H9 (cell line): ENCODE measurements at regions not wholly inside any gene's neighbourhood (a gene's known extent, or its start where the extent isn't known, plus 50 kb on each side); places are given as distances from the start of the nearest gene placed in this dataset.

ENCODE experiments used
- DNase-seq: peaks from one replicate; pipeline ENCODE4 v3.0.0-alpha.2; 2017
- H2AFZ ChIP-seq: one replicate; pipeline ENCODE4 v1.6.1; 2013; ENCODE audit warnings: mild to moderate bottlenecking, low read length, control low read depth, moderate library complexity
- H2AK5ac ChIP-seq: 2 replicates; pipeline ENCODE4 v1.6.1; 2013; ENCODE audit warnings: low read length, control low read depth, mixed read lengths; ENCODE audit not compliant: insufficient read length
- H2BK120ac ChIP-seq: one replicate; pipeline ENCODE4 v1.6.1; 2013; ENCODE audit warnings: low read depth, mild to moderate bottlenecking, low read length, control low read depth, inconsistent platforms; ENCODE audit not compliant: poor library complexity, severe bottlenecking
- H2BK12ac ChIP-seq: 2 replicates; pipeline ENCODE4 v1.6.1; 2013; ENCODE audit warnings: low read length, control low read depth, mixed read lengths, low read depth; ENCODE audit not compliant: insufficient read length
- H2BK15ac ChIP-seq: 2 replicates; pipeline ENCODE4 v1.6.1; 2013; ENCODE audit warnings: low read depth, low read length, control low read depth
- H2BK20ac ChIP-seq: one replicate; pipeline ENCODE4 v1.6.1; 2013; ENCODE audit warnings: low read depth, mild to moderate bottlenecking, low read length, control low read depth, inconsistent platforms; ENCODE audit not compliant: poor library complexity, severe bottlenecking
- H2BK5ac ChIP-seq: 2 replicates; pipeline ENCODE4 v1.6.1; 2013; ENCODE audit warnings: low read length, control low read depth, mixed read lengths; ENCODE audit not compliant: insufficient read length
- H3K14ac ChIP-seq: 2 replicates; pipeline ENCODE4 v1.6.1; 2013; ENCODE audit warnings: low read length, control low read depth; ENCODE audit not compliant: insufficient read depth
- H3K18ac ChIP-seq: 2 replicates; pipeline ENCODE4 v1.6.1; 2013; ENCODE audit warnings: low read depth, mild to moderate bottlenecking, mixed read lengths, low read length, control low read depth; ENCODE audit not compliant: insufficient read length
- H3K23ac ChIP-seq: 2 replicates; pipeline ENCODE4 v1.6.1; 2013; ENCODE audit warnings: low read length, control low read depth, mixed read lengths, low read depth; ENCODE audit not compliant: insufficient read length
- H3K23me2 ChIP-seq: 2 replicates; pipeline ENCODE4 v1.6.1; 2013; ENCODE audit warnings: low read depth, mild to moderate bottlenecking, mixed read lengths, low read length, control low read depth; ENCODE audit not compliant: insufficient read length, poor library complexity, severe bottlenecking
- H3K27ac ChIP-seq: 2 replicates; pipeline ENCODE4 v1.5.1; 2013; ENCODE audit warnings: low read length, control low read depth, mixed read lengths, low read depth; ENCODE audit not compliant: insufficient read length
- H3K27me3 ChIP-seq: 2 replicates; pipeline ENCODE4 v1.6.1; 2013; ENCODE audit warnings: low read length, control low read depth, inconsistent platforms; ENCODE audit not compliant: insufficient read depth
- H3K4ac ChIP-seq: 2 replicates; pipeline ENCODE4 v1.6.1; 2013; ENCODE audit warnings: low read depth, mild to moderate bottlenecking, control low read depth, inconsistent platforms, low read length, moderate library complexity
- H3K4me1 ChIP-seq: 2 replicates; pipeline ENCODE4 v1.6.1; 2013; ENCODE audit warnings: low read length, control low read depth, inconsistent platforms; ENCODE audit not compliant: insufficient read depth
- H3K4me2 ChIP-seq: 2 replicates; pipeline ENCODE4 v1.6.1; 2013; ENCODE audit warnings: low read length, control low read depth, mixed read lengths; ENCODE audit not compliant: insufficient read length, insufficient read depth
- H3K56ac ChIP-seq: 2 replicates; pipeline ENCODE4 v1.6.1; 2013; ENCODE audit warnings: low read depth, mild to moderate bottlenecking, mixed read lengths, low read length, control low read depth; ENCODE audit not compliant: insufficient read length
- H3K79me1 ChIP-seq: 2 replicates; pipeline ENCODE4 v1.6.1; 2013; ENCODE audit warnings: low read depth, mild to moderate bottlenecking, moderate library complexity, low read length, control low read depth, inconsistent platforms; ENCODE audit not compliant: insufficient read depth, poor library complexity, severe bottlenecking
- H3K79me2 ChIP-seq: 2 replicates; pipeline ENCODE4 v1.6.1; 2013; ENCODE audit warnings: low read length, control low read depth, inconsistent platforms; ENCODE audit not compliant: insufficient read depth
- H3K9ac ChIP-seq: 2 replicates; pipeline ENCODE4 v1.6.1; 2013; ENCODE audit warnings: low read length, control low read depth, mixed read lengths; ENCODE audit not compliant: insufficient read length; ENCODE audit errors: extremely low read depth
- H3K9me3 ChIP-seq: one replicate; pipeline ENCODE4 v1.6.1; 2013; ENCODE audit warnings: low read depth, low read length, inconsistent platforms; ENCODE audit not compliant: control insufficient read depth
- H3T11ph ChIP-seq: one replicate; pipeline ENCODE4 v1.6.1; 2013; ENCODE audit warnings: mild to moderate bottlenecking, low read length, control low read depth, inconsistent platforms
- H4K20me1 ChIP-seq: one replicate; pipeline ENCODE4 v1.6.1; 2013; ENCODE audit not compliant: control insufficient read depth, insufficient read length, insufficient read depth
- H4K5ac ChIP-seq: 2 replicates; pipeline ENCODE4 v1.6.1; 2013; ENCODE audit warnings: low read depth, mild to moderate bottlenecking, mixed read lengths, low read length, control low read depth; ENCODE audit not compliant: insufficient read length
- H4K8ac ChIP-seq: replicated peaks from 2 replicates; pipeline ENCODE4 v1.6.1; 2013; ENCODE audit warnings: low read length, control low read depth, mixed read lengths, low read depth; ENCODE audit not compliant: insufficient read length
- H4K91ac ChIP-seq: 2 replicates; pipeline ENCODE4 v1.6.1; 2013; ENCODE audit warnings: low read depth, mild to moderate bottlenecking, moderate library complexity, mixed read lengths, low read length, control low read depth; ENCODE audit not compliant: insufficient read length
- H3K27ac Mint-ChIP-seq, 3 experiments: 2 replicates in 2 of 3; 3 replicates in 1 of 3; pipeline ENCODE4 v1.8.0; 2020 to 2021; ENCODE audit warnings: mixed read lengths in 3 of 3, mild to moderate bottlenecking in 1 of 3, moderate library complexity in 1 of 3
- H3K27me3 Mint-ChIP-seq: 2 replicates; pipeline ENCODE4 v1.8.0; 2021; ENCODE audit warnings: low read depth, mild to moderate bottlenecking, moderate library complexity, mixed read lengths
- H3K36me3 Mint-ChIP-seq, 3 experiments: 2 replicates in 2 of 3; 3 replicates in 1 of 3; pipeline ENCODE4 v1.8.0; 2020 to 2021; ENCODE audit warnings: low read depth in 3 of 3, mixed read lengths in 3 of 3; ENCODE audit not compliant: insufficient read depth in 1 of 3
- H3K4me1 Mint-ChIP-seq, 2 experiments: 2 replicates each; pipeline ENCODE4 v1.8.0; 2020; ENCODE audit warnings: mixed read lengths in 2 of 2
- H3K4me3 Mint-ChIP-seq, 2 experiments: 2 replicates in 1 of 2; 3 replicates in 1 of 2; pipeline ENCODE4 v1.8.0; 2020 to 2021; ENCODE audit warnings: mild to moderate bottlenecking in 2 of 2, mixed read lengths in 2 of 2, moderate library complexity in 1 of 2
- H3K9me3 Mint-ChIP-seq, 2 experiments: 2 replicates in 1 of 2; 3 replicates in 1 of 2; pipeline ENCODE4 v1.8.0; 2020; ENCODE audit warnings: mild to moderate bottlenecking in 2 of 2, mixed read lengths in 2 of 2, moderate library complexity in 1 of 2
- CTCF ChIP-seq: fragments of 200-600 bp; sonication (generic); conservative IDR thresholded peaks from 3 replicates; pipeline ENCODE4 v1.8.0; 2021; ENCODE audit warnings: antibody characterized with exemption, mild to moderate bottlenecking
- WGBS: extraction: QIAGEN DNeasy Blood & Tissue Kit; methylation state at CpG from one replicate; pipeline ENCODE4 v1.1.7; 2013; ENCODE audit warnings: missing lambda C conversion rate, low lambda C conversion rate, mixed read lengths; ENCODE audit not compliant: insufficient read length; ENCODE audit errors: extremely low coverage; 5-methylcytosine and 5-hydroxymethylcytosine counted together

- no peaks in the 10 kb centered on the region for H3K79me1 ChIP-seq
- Mint-ChIP-seq H3K27me3 (no peaks in the 10 kb centered on the region), H3K4me3 (no peak overlapping the region), H3K36me3 (peaks cover 0 to 9% (median 4%) of the 10 kb centered on the region in 3 experiments; a peak in 2 of 7 replicates), H3K4me1 (peaks cover 16 to 17% of the 10 kb centered on the region in 2 experiments), H3K27ac (no peak overlapping the region), H3K9me3 (no peaks in the 10 kb centered on the region; a peak in 1 of 5 replicates)
- no CpG with 5 or more reads among the region's 9 CpGs for WGBS
- H4K20me1 ChIP-seq: no peaks in the 10 kb centered on the region
- H3K4me2 ChIP-seq: no peak overlapping the region
- no peaks in the 10 kb centered on the region for H3K23me2 ChIP-seq
- no peak overlapping the region for H2AK5ac ChIP-seq
- no peak overlapping the region for H3K4ac ChIP-seq
- no peak overlapping the region for H4K5ac ChIP-seq
- DNase-seq: no peak
- no peak overlapping the region for H3K9ac ChIP-seq
- H3K79me2 ChIP-seq: no peaks in the 10 kb centered on the region
- no peak overlapping the region for H3K56ac ChIP-seq
- H3K27me3 ChIP-seq: no peaks in the 10 kb centered on the region
- no peak for TF ChIP-seq CTCF
- peaks cover 2% of the 10 kb centered on the region; the same call in 1 of the 2 replicates for H3K4me1 ChIP-seq
- H3T11ph ChIP-seq: no peak overlapping the region
- no peak overlapping the region for H2BK120ac ChIP-seq
- H2AFZ ChIP-seq: no peak overlapping the region
- no peak overlapping the region for H2BK5ac ChIP-seq
- H4K8ac ChIP-seq: no peak overlapping the region
- no peak overlapping the region for H2BK15ac ChIP-seq
- H2BK12ac ChIP-seq: no peak overlapping the region
- H4K91ac ChIP-seq: no peak overlapping the region
- H3K14ac ChIP-seq: no peak overlapping the region
- no peak overlapping the region for H2BK20ac ChIP-seq
- no peak overlapping the region for H3K27ac ChIP-seq
- no peak overlapping the region for H3K23ac ChIP-seq
- no peak overlapping the region for H3K18ac ChIP-seq
- no peaks in the 10 kb centered on the region for H3K9me3 ChIP-seq
These were observed 83.2 kb upstream of the JAZF1 start for GRCh38 chr7:28263622-28264271.
